ENCODE measurements at regions not wholly inside any gene's neighbourhood (a gene's known extent, or its start where the extent isn't known, plus 50 kb on each side); places are given as distances from the start of the nearest gene placed in this dataset.

- TF ChIP-seq, protein P1, sequence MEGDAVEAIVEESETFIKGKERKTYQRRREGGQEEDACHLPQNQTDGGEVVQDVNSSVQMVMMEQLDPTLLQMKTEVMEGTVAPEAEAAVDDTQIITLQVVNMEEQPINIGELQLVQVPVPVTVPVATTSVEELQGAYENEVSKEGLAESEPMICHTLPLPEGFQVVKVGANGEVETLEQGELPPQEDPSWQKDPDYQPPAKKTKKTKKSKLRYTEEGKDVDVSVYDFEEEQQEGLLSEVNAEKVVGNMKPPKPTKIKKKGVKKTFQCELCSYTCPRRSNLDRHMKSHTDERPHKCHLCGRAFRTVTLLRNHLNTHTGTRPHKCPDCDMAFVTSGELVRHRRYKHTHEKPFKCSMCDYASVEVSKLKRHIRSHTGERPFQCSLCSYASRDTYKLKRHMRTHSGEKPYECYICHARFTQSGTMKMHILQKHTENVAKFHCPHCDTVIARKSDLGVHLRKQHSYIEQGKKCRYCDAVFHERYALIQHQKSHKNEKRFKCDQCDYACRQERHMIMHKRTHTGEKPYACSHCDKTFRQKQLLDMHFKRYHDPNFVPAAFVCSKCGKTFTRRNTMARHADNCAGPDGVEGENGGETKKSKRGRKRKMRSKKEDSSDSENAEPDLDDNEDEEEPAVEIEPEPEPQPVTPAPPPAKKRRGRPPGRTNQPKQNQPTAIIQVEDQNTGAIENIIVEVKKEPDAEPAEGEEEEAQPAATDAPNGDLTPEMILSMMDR (IDR thresholded peaks at IDR 0.05), result no peak
- TF ChIP-seq POLR2A (IDR thresholded peaks at IDR 0.05), result no peak
Observed at GRCh38 chr1:36654586-36654985, 171.9 kb upstream of the CSF3R start.

Measured in esophagus squamous epithelium (tissue), 4 donors.